Fibroblast of lung (primary cell): ENCODE measurements at regions not wholly inside any gene's neighbourhood (a gene's known extent, or its start where the extent isn't known, plus 50 kb on each side); places are given as distances from the start of the nearest gene placed in this dataset.

Experiments used
- CTCF ChIP-seq, 2 donors: IDR thresholded peaks in 1 of 2; conservative IDR thresholded peaks in 1 of 2; 1 replicate in 1 of 2; 2 replicates in 1 of 2; pipeline ENCODE4 v1.5.1; 2011 to 2012; ENCODE audit warnings: low read length in 2 of 2, control low read depth in 1 of 2, inconsistent platforms in 1 of 2, low read depth in 1 of 2, mild to moderate bottlenecking in 1 of 2
- EZH2 ChIP-seq: IDR thresholded peaks from 2 replicates; pipeline ENCODE4 v1.5.1; 2012; ENCODE audit warnings: low read length, control low read depth, mild to moderate bottlenecking; ENCODE audit errors: missing control alignments

DNA sequence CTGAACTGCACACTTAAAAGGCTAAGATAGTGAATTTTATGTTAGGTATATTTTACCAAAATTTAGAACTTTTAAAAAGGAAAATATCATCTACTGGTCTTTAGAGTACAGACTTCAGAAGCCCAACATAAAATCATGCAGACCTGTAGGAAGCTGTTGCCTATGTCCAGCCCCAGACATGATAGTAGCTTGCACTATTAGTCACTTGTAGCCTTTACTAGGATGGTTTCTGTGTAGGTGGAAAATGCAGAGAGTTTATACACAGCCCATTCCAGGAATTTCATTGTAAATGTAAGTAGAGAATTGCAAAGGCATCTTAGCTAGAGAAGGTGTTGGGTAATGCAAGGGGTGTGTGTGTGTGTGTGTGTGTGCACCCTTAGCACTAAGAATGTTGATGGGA is 640.2 kb downstream of the RNF144A start:
- TF ChIP-seq CTCF (conservative IDR thresholded peaks at IDR 0.05 in 1 of 2, IDR thresholded peaks at IDR 0.05 in 1 of 2; ENCODE audit: low read depth in 1 of 2, low read length in 2 of 2) (no peak), EZH2 (no peak)
